ENCODE measurements at regions not wholly inside any gene's neighbourhood (a gene's known extent, or its start where the extent isn't known, plus 50 kb on each side); places are given as distances from the start of the nearest gene placed in this dataset.

GRCh38 chr14:87034680-87035079 lies 958.3 kb downstream of the GALC start:
- no peak for DNase-seq

GRCh38 chr14:87030197-87030596 lies 962.8 kb downstream of the GALC start:
- no peak for DNase-seq

- peak; percentile 56 for DNase-seq
Observed at GRCh38 chr14:87020106-87020505, 972.9 kb downstream of the GALC start.

- DNase-seq: no peak
Observed at GRCh38 chr14:87018294-87018693, 974.7 kb downstream of the GALC start.

- DNase-seq: no peak
Observed at GRCh38 chr14:87017335-87017734, 975.6 kb downstream of the GALC start.

GRCh38 chr14:87014856-87015255 lies 978.1 kb downstream of the GALC start:
- no peak for DNase-seq

- no peak for DNase-seq
Observed at GRCh38 chr14:87013583-87013982, 979.4 kb downstream of the GALC start.

- DNase-seq: no peak
Observed at GRCh38 chr14:87008965-87009364, 984.0 kb downstream of the GALC start.

- no peak for DNase-seq
Observed at GRCh38 chr14:87005280-87005679, 987.7 kb downstream of the GALC start.

GRCh38 chr14:87002776-87003175 lies 990.2 kb downstream of the GALC start:
- DNase-seq: no peak

- no peak for DNase-seq
Observed at GRCh38 chr14:87001333-87001732, 991.6 kb downstream of the GALC start.

GRCh38 chr14:87000081-87000480 lies 992.9 kb downstream of the GALC start:
- DNase-seq: no peak

- no peak for DNase-seq
Observed at GRCh38 chr14:86999036-86999435, 993.9 kb downstream of the GALC start.

- DNase-seq: no peak
Observed at GRCh38 chr14:86997271-86997670, 995.7 kb downstream of the GALC start.

- DNase-seq: no peak
Observed at GRCh38 chr14:86990396-86990795, 1002.6 kb downstream of the GALC start.

- no peak for DNase-seq
Observed at GRCh38 chr14:86989285-86989684, 1003.7 kb downstream of the GALC start.

GRCh38 chr14:86987966-86988365 lies 1005.0 kb downstream of the GALC start:
- DNase-seq: no peak

GRCh38 chr14:86973177-86973576 lies 1019.8 kb downstream of the GALC start:
- no peak for DNase-seq

- no peak for DNase-seq
Observed at GRCh38 chr14:86971292-86971691, 1021.7 kb downstream of the GALC start.

- no peak for DNase-seq
Observed at GRCh38 chr14:86961106-86961716, 1031.8 kb downstream of the GALC start.

- no peak for DNase-seq
Observed at GRCh38 chr14:86955771-86956354, 1037.1 kb downstream of the GALC start.

GRCh38 chr14:86954623-86955022 lies 1038.4 kb downstream of the GALC start:
- DNase-seq: no peak

GRCh38 chr14:86946446-86946845 lies 1046.5 kb downstream of the GALC start:
- no peak for DNase-seq

GRCh38 chr14:86944434-86944833 lies 1048.5 kb downstream of the GALC start:
- no peak for DNase-seq

All from islet precursor cell (in vitro differentiated cells).